GM12874 (cell line): ENCODE measurements at regions not wholly inside any gene's neighbourhood (a gene's known extent, or its start where the extent isn't known, plus 50 kb on each side); places are given as distances from the start of the nearest gene placed in this dataset.

Source experiments
- CTCF ChIP-seq: IDR thresholded peaks from 2 replicates; pipeline ENCODE4 v1.5.1; 2011; ENCODE audit warnings: low read depth, mild to moderate bottlenecking, control low read depth, low read length, moderate library complexity; ENCODE audit not compliant: insufficient read depth

- no peak for TF ChIP-seq CTCF
These were observed 85.4 kb upstream of the ZEB2 start for GRCh38 chr2:144605231-144605840.

GRCh38 chr2:144603334-144603733 is 83.4 kb upstream of the ZEB2 start:
- TF ChIP-seq CTCF = no peak

GRCh38 chr2:144598906-144599305 is 79.0 kb upstream of the ZEB2 start:
- TF ChIP-seq CTCF = no peak

- TF ChIP-seq CTCF = no peak
These were observed 78.1 kb upstream of the ZEB2 start for GRCh38 chr2:144597894-144598593.

- TF ChIP-seq CTCF = no peak
These were observed 77.5 kb upstream of the ZEB2 start for GRCh38 chr2:144597388-144597787.

- no peak for TF ChIP-seq CTCF
These were observed 76.4 kb upstream of the ZEB2 start for GRCh38 chr2:144596073-144596871.

GRCh38 chr2:144595686-144596072 is 75.8 kb upstream of the ZEB2 start:
- TF ChIP-seq CTCF = no peak
